H1 (cell line): ENCODE measurements at regions not wholly inside any gene's neighbourhood (a gene's known extent, or its start where the extent isn't known, plus 50 kb on each side); places are given as distances from the start of the nearest gene placed in this dataset.

Experiments used
- CTCF ChIA-PET: fragments of 300-600 bp; sonication (Branson Sonifier 250); formaldehyde crosslinking; loops from one replicate; lab custom pipeline; 2021; ENCODE audit not compliant: partially characterized antibody; lab: Charles Lee
- POLR2A ChIA-PET: fragments of 300-600 bp; sonication (Branson Sonifier 250); formaldehyde crosslinking; loops from one replicate; lab custom pipeline; 2021; ENCODE audit warnings: inconsistent platforms; ENCODE audit not compliant: partially characterized antibody; lab: Charles Lee
- DNase-seq, 2 experiments: peaks; one replicate each; pipeline versions ENCODE4 v3.0.0 to v3.0.0-alpha.2; 2010 to 2022; ENCODE audit warnings: low spot score in 2 of 2, low read depth in 1 of 2, mixed read lengths in 1 of 2
- FAIRE-seq: peaks from 2 replicates; lab custom pipeline; 2011; peaks lifted over from hg19 to GRCh38; lab: Jason Lieb, UNC
- H2AFZ ChIP-seq: 2 replicates; pipeline ENCODE4 v1.8.1; 2012; ENCODE audit warnings: low read length, inconsistent platforms
- H2AK5ac ChIP-seq: 2 replicates; pipeline ENCODE4 v1.6.1; 2013; ENCODE audit warnings: low read depth, low read length
- H2BK120ac ChIP-seq: replicated peaks from 2 replicates; pipeline ENCODE3; 2013; ENCODE audit warnings: low read depth, low read length, inconsistent platforms
- H2BK12ac ChIP-seq: 2 replicates; pipeline ENCODE4 v1.6.1; 2013; ENCODE audit warnings: low read depth, low read length
- H2BK15ac ChIP-seq: 2 replicates; pipeline ENCODE4 v1.6.1; 2013; ENCODE audit warnings: low read length
- H2BK20ac ChIP-seq: 2 replicates; pipeline ENCODE4 v1.6.1; 2013; ENCODE audit warnings: low read length
- H2BK5ac ChIP-seq: 2 replicates; pipeline ENCODE4 v1.6.1; 2013; ENCODE audit warnings: low read depth, low read length
- H3K14ac ChIP-seq: 2 replicates; pipeline ENCODE4 v1.6.1; 2013; ENCODE audit warnings: inconsistent platforms; ENCODE audit not compliant: insufficient read length
- H3K18ac ChIP-seq: 2 replicates; pipeline ENCODE4 v1.6.1; 2013; ENCODE audit warnings: low read length; ENCODE audit errors: extremely low read depth
- H3K23ac ChIP-seq: 2 replicates; pipeline ENCODE4 v1.6.1; 2013; ENCODE audit warnings: inconsistent platforms; ENCODE audit not compliant: insufficient read length
- H3K23me2 ChIP-seq: 2 replicates; pipeline ENCODE4 v1.6.1; 2013; ENCODE audit warnings: low read depth, low read length
- H3K27ac ChIP-seq: 2 replicates; pipeline ENCODE4 v1.6.1; 2011; ENCODE audit warnings: low read depth, low read length, inconsistent platforms
- H3K27me3 ChIP-seq, 4 experiments: replicated peaks in 1 of 4; 1 replicate in 1 of 4; 2 replicates in 3 of 4; pipeline versions ENCODE4 v1.6.1 to v1.8.1; 2011 to 2013; ENCODE audit warnings: low read length in 3 of 4, mild to moderate bottlenecking in 3 of 4, inconsistent platforms in 2 of 4, mixed read lengths in 2 of 4, moderate library complexity in 1 of 4; ENCODE audit not compliant: control insufficient read depth in 3 of 4, insufficient read depth in 3 of 4; ENCODE audit errors: extremely low read depth in 1 of 4
- H3K36me3 ChIP-seq, 4 experiments: 2 replicates each; pipeline versions ENCODE4 v1.6.1 to v1.8.1; 2011 to 2013; ENCODE audit warnings: mild to moderate bottlenecking in 4 of 4, low read length in 3 of 4, moderate library complexity in 2 of 4, control low read depth in 1 of 4, inconsistent platforms in 1 of 4; ENCODE audit not compliant: insufficient read depth in 4 of 4, control insufficient read depth in 2 of 4
- H3K4ac ChIP-seq: replicated peaks from 2 replicates; pipeline ENCODE3; 2013; ENCODE audit warnings: low read length, low read depth, mixed read lengths, inconsistent platforms; ENCODE audit not compliant: insufficient read length
- H3K4me1 ChIP-seq, 4 experiments: replicated peaks in 1 of 4; 1 replicate in 1 of 4; 2 replicates in 3 of 4; pipeline versions ENCODE4 v1.6.1 to v1.8.1; 2011 to 2013; ENCODE audit warnings: low read length in 3 of 4, inconsistent platforms in 2 of 4, mixed read lengths in 1 of 4; ENCODE audit not compliant: insufficient read depth in 4 of 4, control insufficient read depth in 3 of 4
- H3K4me2 ChIP-seq, 2 experiments: 2 replicates each; pipeline versions ENCODE4 v1.6.1 to v1.8.1; 2011 to 2013; ENCODE audit warnings: low read depth in 2 of 2, low read length in 2 of 2, control low read depth in 1 of 2, inconsistent platforms in 1 of 2, mild to moderate bottlenecking in 1 of 2; ENCODE audit not compliant: insufficient read depth in 1 of 2
- H3K4me3 ChIP-seq, 4 experiments: fragments of 200-600, 300-600 bp in 1 of 4; sonication (generic), shearing (Covaris generic), sonication (Bioruptor Twin) in 1 of 4; 2 replicates each; pipeline versions ENCODE4 v1.5.1 to v1.8.1; 2011 to 2016; ENCODE audit warnings: low read length in 4 of 4, low read depth in 3 of 4, control low read depth in 2 of 4, inconsistent platforms in 2 of 4, mild to moderate bottlenecking in 2 of 4, mixed read lengths in 1 of 4, moderate library complexity in 1 of 4; ENCODE audit not compliant: insufficient read depth in 2 of 4; ENCODE audit errors: extremely low read depth in 1 of 4
- H3K56ac ChIP-seq: replicated peaks from 2 replicates; pipeline ENCODE3; 2013; ENCODE audit warnings: low read depth, mild to moderate bottlenecking, mixed read lengths, low read length, inconsistent platforms; ENCODE audit not compliant: insufficient read length
- H3K79me1 ChIP-seq: 2 replicates; pipeline ENCODE4 v1.6.1; 2013; ENCODE audit warnings: low read depth, low read length, control low read depth
- H3K79me2 ChIP-seq, 2 experiments: 2 replicates each; pipeline versions ENCODE4 v1.6.1 to v1.8.1; 2012 to 2013; ENCODE audit warnings: low read length in 2 of 2, mild to moderate bottlenecking in 2 of 2, inconsistent platforms in 1 of 2; ENCODE audit not compliant: insufficient read depth in 2 of 2, control insufficient read depth in 1 of 2
- H3K9ac ChIP-seq, 4 experiments: replicated peaks in 1 of 4; 1 replicate in 1 of 4; 2 replicates in 3 of 4; pipeline versions ENCODE4 v1.6.1 to v1.8.1; 2011 to 2013; ENCODE audit warnings: low read depth in 3 of 4, low read length in 3 of 4, control low read depth in 2 of 4, mild to moderate bottlenecking in 2 of 4, moderate library complexity in 2 of 4, inconsistent platforms in 1 of 4; ENCODE audit errors: extremely low read depth in 1 of 4
- H3K9me3 ChIP-seq, 2 experiments: 2 replicates each; pipeline versions ENCODE4 v1.6.1 to v1.8.1; 2012 to 2013; ENCODE audit warnings: mild to moderate bottlenecking in 2 of 2, moderate library complexity in 2 of 2, control low read depth in 1 of 2, inconsistent platforms in 1 of 2, low read depth in 1 of 2, low read length in 1 of 2, mixed read lengths in 1 of 2; ENCODE audit not compliant: insufficient read depth in 2 of 2
- H4K20me1 ChIP-seq, 2 experiments: replicated peaks in 1 of 2; 2 replicates each; pipeline versions ENCODE3 to v1.8.1; 2011 to 2013; ENCODE audit warnings: inconsistent platforms in 2 of 2, low read length in 2 of 2, mild to moderate bottlenecking in 1 of 2; ENCODE audit not compliant: insufficient read depth in 2 of 2, control insufficient read depth in 1 of 2
- H4K5ac ChIP-seq: 2 replicates; pipeline ENCODE4 v1.6.1; 2013; ENCODE audit warnings: low read length, low read depth, mixed read lengths, inconsistent platforms; ENCODE audit not compliant: insufficient read length
- H4K8ac ChIP-seq: 2 replicates; pipeline ENCODE4 v1.8.0; 2013; ENCODE audit warnings: mild to moderate bottlenecking, moderate library complexity, low read length, inconsistent platforms; ENCODE audit not compliant: insufficient read depth; ENCODE audit errors: extremely low read depth
- H4K91ac ChIP-seq: replicated peaks from 2 replicates; pipeline ENCODE3; 2013; ENCODE audit warnings: low read length, mixed read lengths, inconsistent platforms; ENCODE audit not compliant: insufficient read length
- KDM5A ChIP-seq: fragments of 200-600 bp; IDR thresholded peaks from 2 replicates; pipeline ENCODE4 v1.7.1; 2012; ENCODE audit warnings: mild to moderate bottlenecking, low read length, inconsistent platforms, mixed read lengths
- MAFK ChIP-seq: IDR thresholded peaks from 2 replicates; pipeline ENCODE4 v1.6.1; 2012; ENCODE audit warnings: low read depth, mild to moderate bottlenecking, improper control_type of control experiment, low read length
- SAP30 ChIP-seq: fragments of 300-600 bp; sonication (generic); IDR thresholded peaks from 2 replicates; pipeline ENCODE4 v1.7.1; 2012; ENCODE audit warnings: low read length, moderate library complexity, mild to moderate bottlenecking, inconsistent platforms; ENCODE audit not compliant: insufficient read depth, insufficient replicate concordance
- WGBS, 2 experiments: shearing (Covaris generic) in 1 of 2; methylation state at CpG; one replicate each; pipeline versions ENCODE4 v1.1.6 to v1.1.7; 2013 to 2015; ENCODE audit warnings: low lambda C conversion rate in 2 of 2, mixed read lengths in 2 of 2, inconsistent platforms in 1 of 2, low coverage in 1 of 2, missing lambda C conversion rate in 1 of 2; ENCODE audit not compliant: insufficient replicate concordance in 2 of 2, insufficient coverage in 1 of 2, insufficient read length in 1 of 2; ENCODE audit errors: extremely low coverage in 1 of 2, missing lambda C conversion rate in 1 of 2; 5-methylcytosine and 5-hydroxymethylcytosine counted together

DNA sequence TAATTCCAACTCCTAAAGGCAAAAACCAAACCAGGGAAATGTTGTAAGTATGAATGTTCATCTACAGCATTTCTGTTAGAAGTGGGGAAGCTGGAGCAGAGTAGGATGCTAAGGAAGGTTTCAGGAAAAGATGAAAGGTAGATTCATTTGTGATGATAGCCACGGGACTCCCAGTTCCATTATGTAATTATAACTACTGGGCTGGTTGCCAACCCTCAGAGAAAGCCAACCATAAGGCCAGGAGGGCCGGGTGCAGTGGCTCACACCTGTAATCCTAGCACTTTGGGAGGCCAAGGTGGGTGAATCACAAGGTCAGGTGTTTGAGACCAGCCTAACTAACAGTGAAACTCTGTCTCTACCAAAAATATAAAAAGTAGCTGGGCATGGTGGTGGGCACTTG is 288.9 kb upstream of the ETAA1 start:
- Histone ChIP-seq H3K27me3 (no peaks in the 10 kb centered on the region), H3K79me1 (no peaks in the 10 kb centered on the region), H3K36me3 (no peaks in the 10 kb centered on the region), H3K4me3 (no peak overlapping the region), H2AFZ (no peak overlapping the region), H3K14ac (no peak overlapping the region), H2BK5ac (no peak overlapping the region), H3K27ac (no peak overlapping the region), H4K5ac (no peak overlapping the region), H2BK15ac (no peak overlapping the region), H4K91ac (no peak overlapping the region), H4K8ac (no peak overlapping the region), H2BK120ac (no peak overlapping the region), H2BK20ac (no peak overlapping the region), H3K9ac (no peak overlapping the region), H2BK12ac (no peak overlapping the region), H3K4me2 (no peak overlapping the region), H3K9me3 (peaks cover 3 to 6% of the 10 kb centered on the region in 2 experiments; a peak in 3 of 4 replicates), H3K79me2 (no peaks in the 10 kb centered on the region), H2AK5ac (no peak overlapping the region), H3K4ac (no peak overlapping the region), H3K23ac (no peak overlapping the region), H4K20me1 (no peaks in the 10 kb centered on the region), H3K23me2 (no peaks in the 10 kb centered on the region), H3K4me1 (no peaks in the 10 kb centered on the region), H3K56ac (no peak overlapping the region), H3K18ac (no peak overlapping the region)
- CTCF ChIA-PET = interaction anchor here (0.7 kb wide), 1 partner anchor 174 kb away, joined by 3 read pairs; no protein-coding TSS in a partner anchor
- POLR2A ChIA-PET = no interaction called here
- FAIRE-seq (no peak), DNase-seq (no peak)
- WGBS, 2 experiments = 92% methylated on average over 2 of the region's 2 CpGs; no CpG with 5 or more reads in 1 of the 2 experiments
- TF ChIP-seq MAFK (no peak), SAP30 (no peak), KDM5A (no peak)
